CD4-positive, alpha-beta T cell treated with Interferon alpha-2 for 1 hour (primary cell): ENCODE measurements at regions not wholly inside any gene's neighbourhood (a gene's known extent, or its start where the extent isn't known, plus 50 kb on each side); places are given as distances from the start of the nearest gene placed in this dataset.
A peak's percentile ranks its signal among the peaks of the same experiment; 100 is the strongest.
"Not testable (repeated sequence)": the region's sequence is repeated elsewhere in the genome, so short reads cannot be mapped to it uniquely, and the experiment has no call there.

Experiments
- DNase-seq, 2 donors: peaks; one replicate each; pipeline ENCODE4 v3.0.0-alpha.2; 2020 to 2022

GRCh38 chr1:219863816-219864215, 64.5 kb downstream of the SLC30A10 start:
- not testable (repeated sequence) for DNase-seq

DNA sequence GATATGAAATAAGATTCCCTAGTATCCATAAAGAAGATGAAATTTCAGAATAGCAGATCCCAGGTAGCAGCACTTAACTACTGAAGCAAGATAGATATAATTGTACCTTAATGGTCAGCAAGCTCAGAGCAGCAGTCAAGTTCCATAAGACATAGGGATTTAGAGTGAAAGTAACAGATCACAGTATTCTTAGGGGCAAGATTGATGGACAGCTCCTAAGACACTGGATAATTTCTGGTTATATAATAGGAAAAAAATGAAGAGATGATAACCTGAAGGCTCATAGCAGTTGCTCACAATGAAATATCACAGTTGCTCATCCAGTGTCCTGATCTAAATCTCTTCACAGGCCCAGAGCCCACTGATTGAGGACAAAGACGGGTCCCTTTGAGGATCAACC, 66.0 kb downstream of the SLC30A10 start:
- DNase-seq = no peak

DNA sequence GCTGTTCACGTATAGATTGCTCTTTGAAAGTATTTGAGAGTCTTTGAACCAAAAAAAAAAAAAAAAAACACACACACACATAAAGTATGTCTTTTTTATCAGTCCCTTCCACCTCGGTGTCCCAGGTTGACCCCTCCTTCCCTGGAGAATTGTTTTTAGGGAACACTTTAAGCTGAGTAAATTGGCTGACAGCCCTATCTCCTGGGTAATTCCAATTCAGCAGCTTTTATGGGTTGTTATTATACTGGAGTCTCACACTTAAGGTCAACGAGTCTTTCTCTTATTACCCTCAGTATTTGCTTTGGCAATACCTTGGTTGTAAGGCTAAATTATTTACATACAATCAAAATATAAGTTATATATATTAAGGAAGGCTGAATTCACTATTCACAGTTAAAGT, 69.4 kb downstream of the SLC30A10 start:
- no peak for DNase-seq

- no peak for DNase-seq
Observed at GRCh38 chr1:219847215-219847855, 81.0 kb downstream of the SLC30A10 start.

DNA sequence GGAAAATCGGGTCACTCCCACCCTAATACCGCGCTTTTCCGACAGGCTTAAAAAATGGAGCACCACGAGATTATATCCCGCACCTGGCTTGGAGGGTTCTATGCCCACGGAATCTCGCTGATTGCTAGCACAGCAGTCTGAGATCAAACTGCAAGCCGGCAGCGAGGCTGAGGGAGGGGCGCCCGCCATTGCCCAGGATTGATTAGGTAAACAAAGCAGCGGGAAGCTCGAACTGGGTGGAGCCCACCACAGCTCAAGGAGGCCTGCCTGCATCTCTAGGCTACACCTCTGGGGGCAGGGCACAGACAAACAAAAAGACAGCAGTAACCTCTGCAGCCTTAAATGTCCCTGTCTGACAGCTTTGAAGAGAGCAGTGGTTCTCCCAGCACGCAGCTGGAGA, 88.8 kb downstream of the SLC30A10 start:
- not testable (repeated sequence) for DNase-seq

GRCh38 chr1:219837994-219838294, 90.4 kb downstream of the SLC30A10 start:
- no peak for DNase-seq

GRCh38 chr1:219837274-219837993, 90.9 kb downstream of the SLC30A10 start:
- DNase-seq = peak in 1 of 2 donors; percentile 1

DNA sequence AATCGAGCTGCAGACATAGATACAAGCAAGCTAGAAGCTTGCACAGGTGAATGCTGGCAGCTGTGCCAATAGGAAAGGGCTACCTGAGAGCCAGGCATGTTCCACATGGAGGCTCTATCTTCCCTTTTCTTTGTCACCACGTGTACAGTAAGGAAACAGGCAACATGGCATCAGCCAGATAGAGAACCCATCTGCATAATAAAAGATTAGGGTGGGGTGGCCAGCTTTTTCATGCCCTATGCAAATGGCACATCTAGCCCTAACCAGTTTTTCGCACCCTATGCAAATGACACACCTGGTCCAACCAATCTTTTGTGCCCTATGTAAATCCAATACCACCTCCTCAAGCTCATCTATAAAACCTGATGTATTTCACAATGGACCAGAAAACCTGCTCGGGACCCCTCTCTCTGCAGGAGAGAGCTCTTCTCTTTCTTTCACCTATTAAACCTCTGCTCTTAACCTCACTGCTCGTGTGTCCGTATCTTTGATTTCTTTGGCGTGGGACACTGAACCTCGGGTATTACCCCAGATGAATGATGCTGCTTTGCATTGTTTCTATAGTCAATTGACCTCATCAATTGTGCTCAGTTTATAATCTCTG, 93.9 kb downstream of the SLC30A10 start:
- no peak for DNase-seq

DNA sequence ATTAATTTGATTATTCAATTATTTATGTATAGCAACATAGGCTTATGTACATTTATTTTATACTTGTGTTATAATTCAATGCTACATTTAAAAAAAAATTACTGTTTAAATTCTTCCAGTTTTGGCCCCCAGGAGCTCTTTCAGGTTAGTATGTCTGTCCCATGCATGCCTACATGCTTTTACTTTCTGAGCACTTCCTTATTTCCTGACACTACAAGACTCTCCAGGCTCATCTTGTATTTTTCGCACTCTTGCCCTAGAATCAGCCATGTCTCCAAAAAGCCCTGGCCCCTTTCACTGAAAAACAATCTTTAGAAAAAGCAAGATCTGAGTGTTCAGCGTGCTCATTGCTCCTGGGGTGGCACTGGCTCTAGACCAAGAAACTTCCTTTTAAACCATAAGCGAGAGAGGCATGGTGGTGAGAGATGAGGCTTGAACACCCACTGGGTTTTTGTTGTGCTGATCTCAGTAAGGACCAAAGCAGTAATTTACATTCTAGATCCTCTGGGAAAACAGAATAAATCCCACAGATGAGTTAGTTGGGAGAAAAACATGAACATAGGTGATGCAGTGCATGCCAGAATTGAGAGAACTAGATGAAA, 95.0 kb downstream of the SLC30A10 start:
- no peak for DNase-seq

DNA sequence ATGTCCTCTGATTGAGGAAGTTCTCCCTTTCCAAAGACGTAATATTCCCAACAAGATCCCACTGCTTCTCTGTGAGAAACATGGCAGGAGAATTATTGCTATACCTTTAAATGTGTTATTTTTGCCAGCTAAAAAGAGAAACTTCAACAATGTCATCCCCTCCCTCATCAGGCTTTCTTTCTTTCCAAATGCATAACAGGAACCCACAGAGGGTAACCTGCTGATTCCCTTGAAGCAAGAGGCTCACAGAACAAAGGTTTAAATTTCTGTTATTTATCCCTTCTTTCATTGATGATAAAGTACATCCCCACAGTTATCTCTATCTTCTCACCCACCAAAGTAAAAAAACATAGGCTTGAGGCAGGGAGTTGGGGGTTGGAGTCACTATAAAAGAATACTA, 102.1 kb downstream of the SLC30A10 start:
- DNase-seq = no peak

GRCh38 chr1:219825355-219825754, 103.0 kb downstream of the SLC30A10 start:
- no peak for DNase-seq

DNA sequence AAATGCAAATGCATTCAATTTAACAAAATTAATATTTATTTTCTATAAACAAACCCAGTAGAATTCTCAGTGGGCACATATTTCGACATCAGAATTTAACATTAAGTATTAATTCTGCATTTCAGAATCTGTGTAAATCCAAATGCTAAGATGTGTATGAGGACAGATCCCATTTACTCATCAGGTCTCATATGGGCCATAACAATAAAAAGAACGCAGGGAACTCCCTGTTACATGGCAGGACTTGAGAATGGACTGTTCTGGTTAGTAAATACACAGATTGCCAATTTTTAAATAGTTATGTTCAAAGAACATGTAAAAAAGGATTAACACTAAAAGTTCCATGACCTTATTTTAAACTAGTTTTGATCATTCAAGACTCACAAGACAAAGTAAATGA, 104.0 kb downstream of the SLC30A10 start:
- DNase-seq = no peak

GRCh38 chr1:219820551-219820950, 107.8 kb downstream of the SLC30A10 start:
- DNase-seq = no peak

- no peak for DNase-seq
Observed at GRCh38 chr1:219817914-219818313, 110.4 kb downstream of the SLC30A10 start.

GRCh38 chr1:219813294-219813693, 115.1 kb downstream of the SLC30A10 start:
- no peak for DNase-seq

DNA sequence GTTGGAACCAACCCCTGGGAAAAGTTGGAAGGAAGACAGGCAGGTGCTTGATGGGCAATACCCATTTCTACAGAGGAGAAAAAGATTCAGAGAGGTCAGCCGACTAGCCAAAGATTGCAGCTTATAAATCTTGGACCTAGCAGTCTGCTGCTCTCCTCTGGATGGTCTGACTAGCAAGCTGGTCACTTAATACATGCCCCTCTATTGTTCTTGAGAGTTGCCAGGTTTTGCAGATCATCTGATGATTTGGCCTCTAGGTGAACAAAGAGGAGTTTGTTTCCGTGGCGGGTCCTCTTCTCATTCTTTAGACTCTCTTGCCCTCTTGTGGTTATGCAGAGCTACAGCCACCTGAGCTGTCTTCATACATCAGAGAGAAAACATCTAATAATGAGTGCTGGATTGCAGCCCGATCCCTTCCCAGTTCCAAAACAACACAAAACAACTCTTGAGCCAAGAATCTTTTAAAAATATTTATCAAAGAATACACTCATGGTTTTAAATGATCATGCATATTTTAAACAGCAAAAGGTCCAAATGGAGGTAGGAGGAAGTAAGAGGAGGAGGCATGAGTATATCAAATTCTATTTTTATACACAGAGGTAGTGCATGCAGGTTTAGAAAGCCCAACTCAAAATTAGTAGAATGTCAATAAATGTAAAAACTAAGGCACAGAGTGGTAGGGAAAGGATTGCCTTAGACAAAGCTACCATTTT, 115.7 kb downstream of the SLC30A10 start:
- no peak for DNase-seq

- DNase-seq = no peak
Observed at GRCh38 chr1:219812086-219812485, 116.3 kb downstream of the SLC30A10 start.

DNA sequence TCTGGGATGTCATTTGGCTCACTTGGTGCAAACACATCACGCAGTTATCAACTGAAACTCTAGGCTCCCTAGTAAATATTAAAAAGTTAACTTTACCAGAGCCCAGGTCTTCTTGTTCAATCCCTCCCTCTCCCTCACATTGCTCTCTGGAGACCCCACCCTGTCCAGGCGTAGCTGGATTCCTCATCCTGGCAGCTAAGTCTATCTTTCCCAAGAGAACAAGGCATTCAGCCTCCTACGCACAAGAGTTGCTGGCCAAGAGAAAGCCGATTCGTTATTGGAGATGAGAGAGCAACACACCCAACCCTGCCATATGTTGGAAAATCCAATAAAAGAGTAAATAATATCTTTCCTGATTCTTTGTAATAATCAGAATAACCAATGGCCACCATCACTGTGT, 117.9 kb downstream of the SLC30A10 start:
- DNase-seq = no peak

DNA sequence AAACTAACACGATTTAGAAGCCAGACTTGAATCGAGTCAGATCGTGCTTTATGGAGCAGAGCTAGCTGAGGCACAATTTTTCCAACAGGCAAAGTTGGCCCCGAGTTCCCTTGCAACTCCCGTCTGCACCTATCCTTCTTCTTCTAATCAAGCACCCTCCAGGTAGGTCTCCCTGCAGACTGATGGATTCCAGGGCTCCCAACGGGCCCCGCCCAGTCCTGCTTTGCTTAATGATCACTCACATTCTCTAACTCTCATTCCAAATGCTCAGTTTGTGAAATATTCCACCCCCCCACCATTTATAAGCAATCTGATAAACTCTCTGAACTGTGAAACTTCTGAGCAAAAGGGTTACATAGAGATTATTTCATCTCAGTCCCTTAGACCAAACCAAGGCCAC, 119.6 kb downstream of the SLC30A10 start:
- DNase-seq = no peak

GRCh38 chr1:219806642-219807041, 121.7 kb downstream of the SLC30A10 start:
- no peak for DNase-seq

GRCh38 chr1:219806020-219806419, 122.3 kb downstream of the SLC30A10 start:
- no peak for DNase-seq

- no peak for DNase-seq
Observed at GRCh38 chr1:219805191-219805590, 123.2 kb downstream of the SLC30A10 start.

- no peak for DNase-seq
Observed at GRCh38 chr1:219801156-219801820, 127.1 kb downstream of the SLC30A10 start.
